ENCODE measurements at regions not wholly inside any gene's neighbourhood (a gene's known extent, or its start where the extent isn't known, plus 50 kb on each side); places are given as distances from the start of the nearest gene placed in this dataset.

DNA sequence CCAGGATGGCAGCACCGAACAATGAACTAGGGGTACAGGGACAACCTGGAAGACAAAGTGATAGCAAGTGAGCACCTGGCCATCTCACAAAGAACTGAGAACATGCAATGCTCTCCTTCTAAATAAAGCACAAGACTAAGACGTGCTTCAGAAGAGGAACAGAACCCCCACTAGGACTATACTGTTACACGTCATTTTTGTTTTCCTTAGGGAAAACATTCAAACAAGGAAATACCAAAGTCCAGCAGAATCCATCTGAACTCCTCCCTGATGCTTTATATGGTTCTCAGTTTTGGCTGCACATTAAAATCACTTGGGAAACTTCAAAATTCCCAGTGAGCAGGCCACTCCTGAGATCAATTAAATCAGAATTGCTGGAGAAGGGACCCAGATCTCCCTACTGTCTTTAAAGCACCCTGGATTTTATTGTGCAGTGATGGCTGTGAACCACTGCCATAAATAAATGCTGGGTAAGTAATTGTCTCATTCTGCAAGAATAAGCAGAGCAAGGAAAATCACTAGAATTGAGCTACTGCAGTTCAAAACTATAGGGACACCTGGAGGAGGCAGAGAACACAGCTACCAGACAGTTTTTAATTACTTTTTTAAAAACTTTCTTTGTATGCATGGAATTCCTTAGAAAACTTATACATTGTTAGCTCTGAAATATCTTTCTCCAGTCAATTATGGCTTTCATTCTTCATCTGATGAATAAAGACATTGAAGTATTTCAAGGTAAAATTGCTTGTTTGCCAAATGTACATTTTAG lies 866.5 kb upstream of the GHITM start:
- TF ChIP-seq, protein P1, sequence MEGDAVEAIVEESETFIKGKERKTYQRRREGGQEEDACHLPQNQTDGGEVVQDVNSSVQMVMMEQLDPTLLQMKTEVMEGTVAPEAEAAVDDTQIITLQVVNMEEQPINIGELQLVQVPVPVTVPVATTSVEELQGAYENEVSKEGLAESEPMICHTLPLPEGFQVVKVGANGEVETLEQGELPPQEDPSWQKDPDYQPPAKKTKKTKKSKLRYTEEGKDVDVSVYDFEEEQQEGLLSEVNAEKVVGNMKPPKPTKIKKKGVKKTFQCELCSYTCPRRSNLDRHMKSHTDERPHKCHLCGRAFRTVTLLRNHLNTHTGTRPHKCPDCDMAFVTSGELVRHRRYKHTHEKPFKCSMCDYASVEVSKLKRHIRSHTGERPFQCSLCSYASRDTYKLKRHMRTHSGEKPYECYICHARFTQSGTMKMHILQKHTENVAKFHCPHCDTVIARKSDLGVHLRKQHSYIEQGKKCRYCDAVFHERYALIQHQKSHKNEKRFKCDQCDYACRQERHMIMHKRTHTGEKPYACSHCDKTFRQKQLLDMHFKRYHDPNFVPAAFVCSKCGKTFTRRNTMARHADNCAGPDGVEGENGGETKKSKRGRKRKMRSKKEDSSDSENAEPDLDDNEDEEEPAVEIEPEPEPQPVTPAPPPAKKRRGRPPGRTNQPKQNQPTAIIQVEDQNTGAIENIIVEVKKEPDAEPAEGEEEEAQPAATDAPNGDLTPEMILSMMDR (IDR thresholded peaks at IDR 0.05): no peak
- no peak overlapping the region for H3K4me3 ChIP-seq (ENCODE audit: low read depth, poor library complexity, severe bottlenecking)
- WGBS, 2 donors: 76 to 77% methylated on average over 3 of the region's 3 CpGs
- no peak for DNase-seq (ENCODE audit: low spot score in 2 of 2)
- intact Hi-C loops (cut with DNase I; ENCODE audit: low total_unique reads): no loop called here

DNA sequence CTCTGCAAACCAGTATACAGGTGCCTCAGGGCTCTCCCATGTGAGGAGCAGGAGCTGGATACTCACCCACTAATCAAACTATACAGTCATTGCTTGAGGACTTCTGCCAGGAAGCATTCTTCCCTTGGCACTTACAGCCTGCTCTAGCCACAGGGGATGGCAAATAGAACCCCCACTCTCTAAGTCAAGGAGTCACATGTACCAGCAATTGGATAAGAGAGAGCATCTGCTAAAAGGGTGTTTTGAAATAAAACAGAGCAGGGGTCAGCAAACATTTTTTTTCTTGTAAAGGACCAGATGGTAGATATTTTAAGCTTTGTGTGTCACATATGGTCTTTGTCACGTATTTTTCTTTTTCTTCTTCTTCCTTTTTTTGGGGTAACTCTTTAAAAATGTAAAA lies 865.2 kb upstream of the GHITM start:
- 47 to 48% methylated on average over 1 of the region's 1 CpG for WGBS, 2 donors
- no peak for DNase-seq (ENCODE audit: low spot score in 2 of 2)
- H3K4me3 ChIP-seq (ENCODE audit: low read depth, poor library complexity, severe bottlenecking): no peak overlapping the region

DNA sequence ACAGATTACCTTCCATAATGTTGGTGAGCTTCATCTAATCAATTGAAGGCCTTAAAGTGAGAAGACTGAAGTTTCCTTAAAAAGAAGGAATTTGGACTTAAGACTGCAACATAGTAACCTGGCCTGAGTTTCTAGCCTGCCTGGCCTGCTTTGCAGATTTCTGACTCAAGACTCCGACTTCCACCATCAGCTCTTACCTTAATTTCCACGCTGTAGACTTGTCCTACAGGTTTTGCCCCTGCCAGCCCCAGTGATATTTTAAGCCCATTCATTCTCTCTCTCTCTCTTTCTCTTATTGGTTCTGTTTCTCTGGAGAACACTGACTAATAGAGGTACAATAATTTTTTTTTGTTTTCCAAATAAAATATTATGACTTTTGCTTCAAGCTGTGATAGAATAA lies 862.3 kb upstream of the GHITM start:
- 45 to 49% methylated on average over 2 of the region's 2 CpGs for WGBS, 2 donors
- no peak for DNase-seq (ENCODE audit: low spot score in 2 of 2)
- no peak overlapping the region for H3K4me3 ChIP-seq (ENCODE audit: low read depth, poor library complexity, severe bottlenecking)
- intact Hi-C loops (cut with DNase I; ENCODE audit: low total_unique reads): no loop called here
- TF ChIP-seq POLR2A (IDR thresholded peaks at IDR 0.05): no peak
- TF ChIP-seq, protein P1 (IDR thresholded peaks at IDR 0.05): no peak

More for the DNA sequence above, 865.2 kb upstream of the GHITM start:
- intact Hi-C loops (cut with DNase I; ENCODE audit: low total_unique reads): no loop called here
- no peak for TF ChIP-seq POLR2A (IDR thresholded peaks at IDR 0.05)
- TF ChIP-seq, protein P1 (IDR thresholded peaks at IDR 0.05): no peak

DNA sequence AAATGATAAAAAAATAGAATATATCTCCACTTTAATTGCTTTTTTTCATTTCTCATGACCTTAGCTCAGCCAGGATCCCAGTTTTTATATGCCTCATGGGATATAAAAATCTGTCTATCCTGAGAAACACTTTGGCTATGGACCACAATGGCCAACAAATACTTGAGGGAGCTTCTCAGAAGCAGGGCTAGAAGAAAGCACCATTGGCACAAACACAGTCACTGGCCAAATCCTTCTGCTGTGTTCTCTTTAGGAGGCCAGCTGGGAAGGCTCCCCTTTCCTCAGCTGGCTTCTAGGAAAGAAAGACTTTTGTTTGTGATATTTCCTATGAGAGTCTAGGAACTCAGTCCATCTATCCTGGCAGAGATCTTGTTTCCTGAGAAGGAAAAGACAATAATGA lies 856.2 kb upstream of the GHITM start:
- intact Hi-C loops (cut with DNase I; ENCODE audit: low total_unique reads): no loop called here
- TF ChIP-seq, protein P1 (IDR thresholded peaks at IDR 0.05): no peak
- no peak for TF ChIP-seq POLR2A (IDR thresholded peaks at IDR 0.05)
- H3K4me3 ChIP-seq (ENCODE audit: low read depth, poor library complexity, severe bottlenecking): no peak overlapping the region
- DNase-seq (ENCODE audit: low spot score in 2 of 2): no peak

DNA sequence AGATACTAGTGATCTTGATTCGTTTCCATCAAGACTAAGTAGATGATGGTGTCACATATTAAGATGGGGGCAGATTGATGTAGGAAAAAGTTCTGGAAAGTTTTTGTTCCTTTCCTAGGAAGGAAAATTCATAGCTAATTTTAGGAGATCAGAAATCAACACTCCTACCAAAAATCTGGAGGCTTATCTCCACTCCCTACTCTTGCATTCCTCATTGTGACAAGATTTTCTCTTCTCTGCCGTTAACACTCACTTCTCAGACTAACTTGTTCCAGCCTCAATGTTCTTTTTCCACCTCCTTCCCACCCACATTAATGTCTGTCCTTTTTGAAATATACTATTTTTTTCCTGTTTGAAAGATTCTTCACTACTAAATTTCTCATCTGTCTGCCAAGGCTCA lies 851.9 kb upstream of the GHITM start:
- 73 to 75% methylated on average over 2 of the region's 2 CpGs for WGBS, 2 donors
- no peak overlapping the region for H3K4me3 ChIP-seq (ENCODE audit: low read depth, poor library complexity, severe bottlenecking)
- intact Hi-C loops (cut with DNase I; ENCODE audit: low total_unique reads): no loop called here

More for the DNA sequence above, 851.9 kb upstream of the GHITM start:
- DNase-seq (ENCODE audit: low spot score in 2 of 2): no peak
- no peak for TF ChIP-seq POLR2A (IDR thresholded peaks at IDR 0.05)
- TF ChIP-seq, protein P1 (IDR thresholded peaks at IDR 0.05): no peak
